ENCODE measurements at regions not wholly inside any gene's neighbourhood (a gene's known extent, or its start where the extent isn't known, plus 50 kb on each side); places are given as distances from the start of the nearest gene placed in this dataset.

- no peaks in the 10 kb centered on the region for H3K4me1 ChIP-seq (ENCODE audit: insufficient read depth)
- H3F3A ChIP-seq (replicated peaks; ENCODE audit: low read depth), result no peaks in the 10 kb centered on the region
- H3K36me3 Mint-ChIP-seq (ENCODE audit: low read depth), result peaks cover 36% of the 10 kb centered on the region
- H3K4me2 ChIP-seq, result no peak overlapping the region
- H3K9me2 ChIP-seq (ENCODE audit: insufficient read depth), result no peaks in the 10 kb centered on the region
- no peak overlapping the region for H2AFZ ChIP-seq
- H3K9me3 Mint-ChIP-seq, result peaks cover 96% of the 10 kb centered on the region
- H3K36me3 ChIP-seq (ENCODE audit: insufficient read depth), result no peaks in the 10 kb centered on the region
- no peak overlapping the region for H3K4me3 Mint-ChIP-seq
- no peak overlapping the region for H3K27ac ChIP-seq (ENCODE audit: low read depth)
- H3K4me3 ChIP-seq, result no peak overlapping the region
- no peaks in the 10 kb centered on the region for H3K4me1 Mint-ChIP-seq
- H3K27ac Mint-ChIP-seq, result no peak overlapping the region
- no peaks in the 10 kb centered on the region for H3K79me2 ChIP-seq (replicated peaks; ENCODE audit: insufficient read depth)
- no peaks in the 10 kb centered on the region for H4K20me1 ChIP-seq (replicated peaks; ENCODE audit: insufficient read depth)
- peaks cover 8% of the 10 kb centered on the region for H3K27me3 Mint-ChIP-seq (ENCODE audit: insufficient read depth, low read depth, poor library complexity)
- TF ChIP-seq, protein P1, sequence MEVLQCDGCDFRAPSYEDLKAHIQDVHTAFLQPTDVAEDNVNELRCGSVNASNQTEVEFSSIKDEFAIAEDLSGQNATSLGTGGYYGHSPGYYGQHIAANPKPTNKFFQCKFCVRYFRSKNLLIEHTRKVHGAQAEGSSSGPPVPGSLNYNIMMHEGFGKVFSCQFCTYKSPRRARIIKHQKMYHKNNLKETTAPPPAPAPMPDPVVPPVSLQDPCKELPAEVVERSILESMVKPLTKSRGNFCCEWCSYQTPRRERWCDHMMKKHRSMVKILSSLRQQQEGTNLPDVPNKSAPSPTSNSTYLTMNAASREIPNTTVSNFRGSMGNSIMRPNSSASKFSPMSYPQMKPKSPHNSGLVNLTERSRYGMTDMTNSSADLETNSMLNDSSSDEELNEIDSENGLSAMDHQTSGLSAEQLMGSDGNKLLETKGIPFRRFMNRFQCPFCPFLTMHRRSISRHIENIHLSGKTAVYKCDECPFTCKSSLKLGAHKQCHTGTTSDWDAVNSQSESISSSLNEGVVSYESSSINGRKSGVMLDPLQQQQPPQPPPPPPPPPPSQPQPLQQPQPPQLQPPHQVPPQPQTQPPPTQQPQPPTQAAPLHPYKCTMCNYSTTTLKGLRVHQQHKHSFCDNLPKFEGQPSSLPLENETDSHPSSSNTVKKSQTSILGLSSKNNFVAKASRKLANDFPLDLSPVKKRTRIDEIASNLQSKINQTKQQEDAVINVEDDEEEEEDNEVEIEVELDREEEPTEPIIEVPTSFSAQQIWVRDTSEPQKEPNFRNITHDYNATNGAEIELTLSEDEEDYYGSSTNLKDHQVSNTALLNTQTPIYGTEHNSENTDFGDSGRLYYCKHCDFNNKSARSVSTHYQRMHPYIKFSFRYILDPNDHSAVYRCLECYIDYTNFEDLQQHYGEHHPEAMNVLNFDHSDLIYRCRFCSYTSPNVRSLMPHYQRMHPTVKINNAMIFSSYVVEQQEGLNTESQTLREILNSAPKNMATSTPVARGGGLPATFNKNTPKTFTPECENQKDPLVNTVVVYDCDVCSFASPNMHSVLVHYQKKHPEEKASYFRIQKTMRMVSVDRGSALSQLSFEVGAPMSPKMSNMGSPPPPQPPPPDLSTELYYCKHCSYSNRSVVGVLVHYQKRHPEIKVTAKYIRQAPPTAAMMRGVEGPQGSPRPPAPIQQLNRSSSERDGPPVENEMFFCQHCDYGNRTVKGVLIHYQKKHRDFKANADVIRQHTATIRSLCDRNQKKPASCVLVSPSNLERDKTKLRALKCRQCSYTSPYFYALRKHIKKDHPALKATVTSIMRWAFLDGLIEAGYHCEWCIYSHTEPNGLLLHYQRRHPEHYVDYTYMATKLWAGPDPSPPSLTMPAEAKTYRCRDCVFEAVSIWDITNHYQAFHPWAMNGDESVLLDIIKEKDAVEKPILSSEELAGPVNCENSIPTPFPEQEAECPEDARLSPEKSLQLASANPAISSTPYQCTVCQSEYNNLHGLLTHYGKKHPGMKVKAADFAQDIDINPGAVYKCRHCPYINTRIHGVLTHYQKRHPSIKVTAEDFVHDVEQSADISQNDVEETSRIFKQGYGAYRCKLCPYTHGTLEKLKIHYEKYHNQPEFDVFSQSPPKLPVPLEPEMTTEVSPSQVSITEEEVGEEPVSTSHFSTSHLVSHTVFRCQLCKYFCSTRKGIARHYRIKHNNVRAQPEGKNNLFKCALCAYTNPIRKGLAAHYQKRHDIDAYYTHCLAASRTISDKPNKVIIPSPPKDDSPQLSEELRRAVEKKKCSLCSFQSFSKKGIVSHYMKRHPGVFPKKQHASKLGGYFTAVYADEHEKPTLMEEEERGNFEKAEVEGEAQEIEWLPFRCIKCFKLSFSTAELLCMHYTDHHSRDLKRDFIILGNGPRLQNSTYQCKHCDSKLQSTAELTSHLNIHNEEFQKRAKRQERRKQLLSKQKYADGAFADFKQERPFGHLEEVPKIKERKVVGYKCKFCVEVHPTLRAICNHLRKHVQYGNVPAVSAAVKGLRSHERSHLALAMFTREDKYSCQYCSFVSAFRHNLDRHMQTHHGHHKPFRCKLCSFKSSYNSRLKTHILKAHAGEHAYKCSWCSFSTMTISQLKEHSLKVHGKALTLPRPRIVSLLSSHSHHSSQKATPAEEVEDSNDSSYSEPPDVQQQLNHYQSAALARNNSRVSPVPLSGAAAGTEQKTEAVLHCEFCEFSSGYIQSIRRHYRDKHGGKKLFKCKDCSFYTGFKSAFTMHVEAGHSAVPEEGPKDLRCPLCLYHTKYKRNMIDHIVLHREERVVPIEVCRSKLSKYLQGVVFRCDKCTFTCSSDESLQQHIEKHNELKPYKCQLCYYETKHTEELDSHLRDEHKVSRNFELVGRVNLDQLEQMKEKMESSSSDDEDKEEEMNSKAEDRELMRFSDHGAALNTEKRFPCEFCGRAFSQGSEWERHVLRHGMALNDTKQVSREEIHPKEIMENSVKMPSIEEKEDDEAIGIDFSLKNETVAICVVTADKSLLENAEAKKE (CRISPR knock-in tag; IDR thresholded peaks at IDR 0.05), result no peak
- no peak for TF ChIP-seq REST (IDR thresholded peaks at IDR 0.05; ENCODE audit: unreplicated experiment)
- no peak for TF ChIP-seq EZH2 (IDR thresholded peaks at IDR 0.05; ENCODE audit: low read depth, unreplicated experiment)
- TF ChIP-seq POLR2AphosphoS5 (IDR thresholded peaks at IDR 0.05; ENCODE audit: low read depth), result no peak
- TF ChIP-seq CREB1 (CRISPR knock-in tag; IDR thresholded peaks at IDR 0.05; ENCODE audit: low read depth), result no peak
- no peak for TF ChIP-seq STAT1 (IDR thresholded peaks at IDR 0.05; ENCODE audit: unreplicated experiment)
- no peak for TF ChIP-seq ZNF114 (CRISPR knock-in tag; IDR thresholded peaks at IDR 0.05)
- no peak for TF ChIP-seq NANOG (IDR thresholded peaks at IDR 0.05; ENCODE audit: borderline replicate concordance)
- no peak for TF ChIP-seq EZH2phosphoT487 (IDR thresholded peaks at IDR 0.05; ENCODE audit: unreplicated experiment)
- ATAC-seq, result no peak
- DNase-seq (ENCODE audit: low spot score), result no peak
- no peaks in the 10 kb centered on the region for H3K27me3 ChIP-seq (ENCODE audit: insufficient read depth)
Observed at GRCh38 chr7:68258609-68259008, 1262.0 kb downstream of the TYW1 start.
